Ovary (tissue), 3 donors: ENCODE measurements at regions not wholly inside any gene's neighbourhood (a gene's known extent, or its start where the extent isn't known, plus 50 kb on each side); places are given as distances from the start of the nearest gene placed in this dataset.

ENCODE experiments used
- CTCF ChIP-seq, 3 donors: fragments of 450-650 bp in 2 of 3; fragments of 200-600 bp in 1 of 3; IDR thresholded peaks; one replicate each; pipeline versions ENCODE4 v1.5.1 to v1.8.0; 2016 to 2022; ENCODE audit warnings: antibody characterized with exemption in 3 of 3, mild to moderate bottlenecking in 1 of 3
- EP300 ChIP-seq: sonication (generic); formaldehyde crosslinking; IDR thresholded peaks from one replicate; pipeline ENCODE4 v1.6.1; 2017; ENCODE audit warnings: antibody characterized with exemption
- donor health status: DM: no; HTN: no; CAD: no.

- TF ChIP-seq CTCF (IDR thresholded peaks at IDR 0.05) (no peak), EP300 (no peak)
These were observed 52.6 kb upstream of the FBRSL1 start for GRCh38 chr12:132437252-132437932.
